HG02938 (cell line): ENCODE measurements at regions not wholly inside any gene's neighbourhood (a gene's known extent, or its start where the extent isn't known, plus 50 kb on each side); places are given as distances from the start of the nearest gene placed in this dataset.
A peak's percentile ranks its signal among the peaks of the same experiment; 100 is the strongest.

Experiments used
- ATAC-seq: cut with Tn5 transposase; IDR thresholded peaks from one replicate; pipeline ENCODE4 v1.9.1; 2021; ENCODE audit warnings: mild to moderate bottlenecking, moderate library complexity; ENCODE audit not compliant: unreplicated experiment

- no peak for ATAC-seq
Measured at GRCh38 chr13:99652141-99652540, 150.9 kb downstream of the TM9SF2 start.

- no peak for ATAC-seq
Measured at GRCh38 chr13:99651016-99651415, 149.7 kb downstream of the TM9SF2 start.

GRCh38 chr13:99650410-99650809, 149.1 kb downstream of the TM9SF2 start:
- ATAC-seq = no peak

GRCh38 chr13:99648927-99649326, 147.7 kb downstream of the TM9SF2 start:
- no peak for ATAC-seq

- ATAC-seq = no peak
Measured at GRCh38 chr13:99648066-99648665, 146.9 kb downstream of the TM9SF2 start.

- no peak for ATAC-seq
Measured at GRCh38 chr13:99647596-99647985, 146.3 kb downstream of the TM9SF2 start.

GRCh38 chr13:99646866-99647595, 145.8 kb downstream of the TM9SF2 start:
- ATAC-seq = no peak

- ATAC-seq = no peak
Measured at GRCh38 chr13:99642841-99643240, 141.6 kb downstream of the TM9SF2 start.

GRCh38 chr13:99642006-99642405, 140.7 kb downstream of the TM9SF2 start:
- ATAC-seq = no peak

- no peak for ATAC-seq
Measured at GRCh38 chr13:99640260-99640659, 139.0 kb downstream of the TM9SF2 start.

GRCh38 chr13:99639126-99639525, 137.9 kb downstream of the TM9SF2 start:
- ATAC-seq = no peak

GRCh38 chr13:99636728-99637353, 135.6 kb downstream of the TM9SF2 start:
- peak; percentile 84 for ATAC-seq

- no peak for ATAC-seq
Measured at GRCh38 chr13:99636306-99636705, 135.0 kb downstream of the TM9SF2 start.

- no peak for ATAC-seq
Measured at GRCh38 chr13:99634672-99635071, 133.4 kb downstream of the TM9SF2 start.

- no peak for ATAC-seq
Measured at GRCh38 chr13:99630269-99630898, 129.1 kb downstream of the TM9SF2 start.

GRCh38 chr13:99629641-99630040, 128.4 kb downstream of the TM9SF2 start:
- ATAC-seq = no peak

- no peak for ATAC-seq
Measured at GRCh38 chr13:99628442-99628841, 127.2 kb downstream of the TM9SF2 start.

GRCh38 chr13:99626461-99627082, 125.3 kb downstream of the TM9SF2 start:
- ATAC-seq = no peak

GRCh38 chr13:99624936-99625540, 123.8 kb downstream of the TM9SF2 start:
- no peak for ATAC-seq

- ATAC-seq = no peak
Measured at GRCh38 chr13:99620806-99621205, 119.5 kb downstream of the TM9SF2 start.

GRCh38 chr13:99619207-99619606, 117.9 kb downstream of the TM9SF2 start:
- no peak for ATAC-seq
